ENCODE measurements at regions not wholly inside any gene's neighbourhood (a gene's known extent, or its start where the extent isn't known, plus 50 kb on each side); places are given as distances from the start of the nearest gene placed in this dataset.

DNA sequence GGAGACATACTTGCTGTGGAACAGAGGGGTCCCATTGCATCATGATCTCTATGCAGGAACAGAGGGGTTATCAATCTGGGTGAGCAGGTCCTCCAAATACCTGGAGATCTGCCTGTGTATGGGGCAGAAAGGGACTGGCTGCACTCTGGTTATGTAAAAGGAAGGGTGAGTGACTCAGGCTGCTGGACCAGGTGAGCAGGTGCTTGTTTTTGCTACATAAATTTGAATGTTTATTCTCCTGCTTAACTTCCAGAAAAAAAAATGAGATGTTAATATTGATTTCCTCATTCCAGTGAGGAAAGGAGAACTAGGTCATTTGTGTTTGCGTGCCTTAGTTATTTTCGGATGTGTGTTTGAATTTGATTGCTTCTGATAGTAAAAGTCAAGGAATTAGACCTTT, 225.8 kb upstream of the TRAM1L1 start:
- Mint-ChIP-seq H3K4me3 (no peak overlapping the region), H3K9me3 (peaks cover 10 to 20% (median 14%) of the 10 kb centered on the region in 3 donors), H3K27me3 (no peaks in the 10 kb centered on the region), H3K36me3 (no peaks in the 10 kb centered on the region), H3K4me1 (no peaks in the 10 kb centered on the region), H3K27ac (no peak overlapping the region)
- DNase-seq, result no peak
- no peak overlapping the region for H3K4me3 ChIP-seq (ENCODE audit: control insufficient read depth in 1 of 2, extremely low read depth in 1 of 2, low read length in 1 of 2)
- no peak overlapping the region for H3K27ac ChIP-seq (ENCODE audit: low read length)
- CTCF ChIA-PET, result no interaction called here
- no CpG with 5 or more reads among the region's 2 CpGs for WGBS (ENCODE audit: insufficient coverage)
- no peaks in the 10 kb centered on the region for H3K36me3 ChIP-seq (ENCODE audit: control insufficient read depth in 2 of 2, extremely low read depth in 1 of 2, insufficient read depth in 1 of 2, low read length in 1 of 2)
- no peaks in the 10 kb centered on the region for H3K9me3 ChIP-seq
- no peaks in the 10 kb centered on the region for H3K27me3 ChIP-seq (replicated peaks in 1 of 2; ENCODE audit: control insufficient read depth in 2 of 2, extremely low read depth in 1 of 2, insufficient read depth in 2 of 2, low read length in 1 of 2)
- no peak for ATAC-seq (replicated peaks in 1 of 4)
- H3K4me1 ChIP-seq (ENCODE audit: control insufficient read depth in 1 of 2, extremely low read depth in 1 of 2, insufficient read depth in 2 of 2, low read length in 2 of 2), result no peaks in the 10 kb centered on the region
- POLR2A ChIA-PET, result no interaction called here

DNA sequence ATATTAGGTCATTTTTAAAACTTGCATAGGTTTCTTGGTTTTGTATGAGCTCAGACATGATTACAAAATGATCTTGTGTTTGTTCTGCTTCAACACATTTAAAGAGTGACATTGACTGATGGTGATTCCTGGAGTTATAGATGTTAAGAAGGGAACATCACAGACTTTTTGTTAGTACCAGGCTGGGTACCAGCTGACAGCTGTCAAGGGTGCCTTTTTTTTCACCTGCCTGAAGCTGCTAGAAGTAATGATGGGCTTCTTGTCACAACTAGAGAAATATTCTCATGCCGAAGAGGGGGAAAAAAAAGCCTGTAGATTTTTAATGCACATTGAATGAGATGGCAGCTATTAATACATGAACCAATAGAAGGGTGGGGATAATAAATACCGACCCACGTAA, 226.6 kb upstream of the TRAM1L1 start:
- no CpG with 5 or more reads among the region's 3 CpGs for WGBS (ENCODE audit: insufficient coverage)
- DNase-seq (no peak), ATAC-seq (replicated peaks in 1 of 4) (no peak)
- Mint-ChIP-seq H3K4me1 (no peaks in the 10 kb centered on the region), H3K36me3 (no peaks in the 10 kb centered on the region), H3K9me3 (peaks cover 10 to 20% (median 14%) of the 10 kb centered on the region in 3 donors), H3K27me3 (no peaks in the 10 kb centered on the region), H3K4me3 (no peak overlapping the region), H3K27ac (no peak overlapping the region)
- Histone ChIP-seq H3K4me1 (ENCODE audit: control insufficient read depth in 1 of 2, extremely low read depth in 1 of 2, insufficient read depth in 2 of 2, low read length in 2 of 2) (no peaks in the 10 kb centered on the region), H3K36me3 (ENCODE audit: control insufficient read depth in 2 of 2, extremely low read depth in 1 of 2, insufficient read depth in 1 of 2, low read length in 1 of 2) (no peaks in the 10 kb centered on the region), H3K9me3 (no peaks in the 10 kb centered on the region), H3K27ac (ENCODE audit: low read length) (no peak overlapping the region), H3K4me3 (ENCODE audit: control insufficient read depth in 1 of 2, extremely low read depth in 1 of 2, low read length in 1 of 2) (no peak overlapping the region), H3K27me3 (replicated peaks in 1 of 2; ENCODE audit: control insufficient read depth in 2 of 2, extremely low read depth in 1 of 2, insufficient read depth in 2 of 2, low read length in 1 of 2) (no peaks in the 10 kb centered on the region)
- CTCF ChIA-PET, result interaction anchor here in 1 of 2 donors (0.7 kb wide), 1 partner anchor 16 kb away, joined by 3 read pairs; no protein-coding TSS in a partner anchor
- POLR2A ChIA-PET, result no interaction called here

DNA sequence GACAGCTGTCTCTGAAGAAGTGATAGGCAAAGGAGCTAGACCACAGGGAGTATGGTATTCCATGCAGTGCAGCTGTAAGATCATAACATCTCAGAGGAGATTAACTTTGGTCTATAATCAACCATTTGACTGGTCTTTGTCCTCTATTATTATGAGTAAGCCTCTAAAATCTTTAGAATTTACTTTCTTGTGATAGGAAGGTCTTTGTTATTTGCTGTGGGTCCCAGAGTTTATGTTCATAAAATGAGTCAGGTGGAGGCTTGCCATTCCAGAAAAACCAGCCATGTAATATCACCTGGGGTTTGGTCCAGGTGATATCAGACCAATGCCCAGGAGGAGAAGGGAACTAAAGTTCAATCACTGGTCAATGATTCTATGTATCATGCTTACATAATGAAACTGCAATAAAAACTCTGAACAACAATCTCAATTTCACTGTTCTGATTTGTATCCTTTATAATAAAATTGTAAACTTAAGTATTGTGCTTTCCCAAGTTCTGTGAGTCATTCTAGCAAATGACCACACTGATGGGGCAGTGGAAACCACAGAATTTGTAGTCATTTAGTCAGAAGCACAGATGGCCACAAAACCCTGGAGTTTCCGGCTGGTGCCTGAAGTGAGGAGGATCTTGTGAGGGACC, 239.6 kb upstream of the TRAM1L1 start:
- Histone ChIP-seq H3K27ac (ENCODE audit: low read length) (no peak overlapping the region), H3K4me3 (ENCODE audit: control insufficient read depth in 1 of 2, extremely low read depth in 1 of 2, low read length in 1 of 2) (no peak overlapping the region), H3K4me1 (ENCODE audit: control insufficient read depth in 1 of 2, extremely low read depth in 1 of 2, insufficient read depth in 2 of 2, low read length in 2 of 2) (no peaks in the 10 kb centered on the region), H3K27me3 (replicated peaks in 1 of 2; ENCODE audit: control insufficient read depth in 2 of 2, extremely low read depth in 1 of 2, insufficient read depth in 2 of 2, low read length in 1 of 2) (no peaks in the 10 kb centered on the region), H3K9me3 (no peaks in the 10 kb centered on the region), H3K36me3 (ENCODE audit: control insufficient read depth in 2 of 2, extremely low read depth in 1 of 2, insufficient read depth in 1 of 2, low read length in 1 of 2) (no peaks in the 10 kb centered on the region)
- no CpG with 5 or more reads among the region's 1 CpG for WGBS (ENCODE audit: insufficient coverage)
- no peak for ATAC-seq (replicated peaks in 1 of 4)
- Mint-ChIP-seq H3K4me3 (no peak overlapping the region), H3K4me1 (no peaks in the 10 kb centered on the region), H3K9me3 (peaks cover 0 to 8% (median 3%) of the 10 kb centered on the region in 3 donors), H3K27ac (no peak overlapping the region), H3K27me3 (no peaks in the 10 kb centered on the region), H3K36me3 (no peaks in the 10 kb centered on the region)
- ChIA-PET POLR2A (no interaction called here), CTCF (no interaction called here)
- DNase-seq, result no peak

DNA sequence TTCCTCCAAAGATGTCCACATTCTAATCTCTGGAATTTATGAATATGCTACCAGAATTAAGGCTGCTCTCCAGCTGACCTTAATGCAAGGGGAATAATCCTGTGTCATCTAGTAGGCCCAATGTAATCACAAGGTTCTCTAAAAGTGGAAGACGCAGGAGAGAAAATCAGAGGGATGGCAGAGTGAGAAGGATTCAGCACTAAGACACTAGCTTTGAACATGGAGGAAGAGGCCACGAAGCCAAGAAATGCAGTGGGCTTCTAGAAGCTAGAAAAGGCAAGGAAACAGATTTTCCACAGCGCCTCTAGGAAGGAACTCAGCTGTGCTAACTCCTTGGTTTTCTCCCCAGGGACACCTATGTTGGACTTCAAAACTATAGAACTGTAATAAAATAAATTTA, 240.7 kb upstream of the TRAM1L1 start:
- no peaks in the 10 kb centered on the region for H3K4me1 ChIP-seq (ENCODE audit: control insufficient read depth in 1 of 2, extremely low read depth in 1 of 2, insufficient read depth in 2 of 2, low read length in 2 of 2)
- H3K27me3 Mint-ChIP-seq, result no peaks in the 10 kb centered on the region
- no peaks in the 10 kb centered on the region for H3K27me3 ChIP-seq (replicated peaks in 1 of 2; ENCODE audit: control insufficient read depth in 2 of 2, extremely low read depth in 1 of 2, insufficient read depth in 2 of 2, low read length in 1 of 2)
- DNase-seq (no peak), ATAC-seq (replicated peaks in 1 of 4) (no peak)
- H3K4me3 ChIP-seq (ENCODE audit: control insufficient read depth in 1 of 2, extremely low read depth in 1 of 2, low read length in 1 of 2), result no peak overlapping the region
- peaks cover 0 to 8% (median 3%) of the 10 kb centered on the region in 3 donors for H3K9me3 Mint-ChIP-seq
- 66% methylated on average over 2 of the region's 3 CpGs for WGBS (ENCODE audit: insufficient coverage)
- ChIA-PET CTCF (no interaction called here), POLR2A (no interaction called here)
- H3K4me1 Mint-ChIP-seq, result no peaks in the 10 kb centered on the region
- no peak overlapping the region for H3K4me3 Mint-ChIP-seq
- H3K27ac ChIP-seq (ENCODE audit: low read length), result no peak overlapping the region
- no peaks in the 10 kb centered on the region for H3K36me3 ChIP-seq (ENCODE audit: control insufficient read depth in 2 of 2, extremely low read depth in 1 of 2, insufficient read depth in 1 of 2, low read length in 1 of 2)
- H3K36me3 Mint-ChIP-seq, result no peaks in the 10 kb centered on the region
- H3K9me3 ChIP-seq, result no peaks in the 10 kb centered on the region
- H3K27ac Mint-ChIP-seq, result no peak overlapping the region

DNA sequence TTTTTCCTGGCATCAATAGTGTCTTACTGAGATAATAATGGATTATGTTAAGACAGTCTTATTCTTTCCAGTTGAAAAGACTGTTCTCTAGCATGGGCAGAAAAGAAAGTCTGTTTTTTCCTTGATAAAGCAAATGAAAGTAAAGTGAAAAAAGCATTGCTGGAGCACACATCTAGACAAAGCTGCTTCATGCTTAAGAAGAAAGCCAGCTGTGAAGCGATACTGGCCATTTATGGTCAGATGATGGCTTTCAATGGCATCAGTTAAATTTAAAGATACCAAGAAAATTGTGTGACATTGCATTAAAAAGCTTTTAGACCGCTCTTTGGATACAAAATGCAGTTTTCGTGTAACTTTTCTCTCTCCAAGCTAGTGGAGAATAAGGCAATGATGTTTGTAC, 242.1 kb upstream of the TRAM1L1 start:
- no peak for DNase-seq
- Mint-ChIP-seq H3K36me3 (no peaks in the 10 kb centered on the region), H3K27ac (no peak overlapping the region), H3K27me3 (no peaks in the 10 kb centered on the region), H3K9me3 (peaks cover 0 to 8% (median 3%) of the 10 kb centered on the region in 3 donors), H3K4me1 (no peaks in the 10 kb centered on the region), H3K4me3 (no peak overlapping the region)
- H3K27ac ChIP-seq (ENCODE audit: low read length), result no peak overlapping the region
- ChIA-PET CTCF (no interaction called here), POLR2A (no interaction called here)
- H3K9me3 ChIP-seq, result no peaks in the 10 kb centered on the region
- H3K36me3 ChIP-seq (ENCODE audit: control insufficient read depth in 2 of 2, extremely low read depth in 1 of 2, insufficient read depth in 1 of 2, low read length in 1 of 2), result no peaks in the 10 kb centered on the region
- H3K4me3 ChIP-seq (ENCODE audit: control insufficient read depth in 1 of 2, extremely low read depth in 1 of 2, low read length in 1 of 2), result no peak overlapping the region
- no peaks in the 10 kb centered on the region for H3K27me3 ChIP-seq (replicated peaks in 1 of 2; ENCODE audit: control insufficient read depth in 2 of 2, extremely low read depth in 1 of 2, insufficient read depth in 2 of 2, low read length in 1 of 2)
- no peak for ATAC-seq (replicated peaks in 1 of 4)
- H3K4me1 ChIP-seq (ENCODE audit: control insufficient read depth in 1 of 2, extremely low read depth in 1 of 2, insufficient read depth in 2 of 2, low read length in 2 of 2), result no peaks in the 10 kb centered on the region
- WGBS (ENCODE audit: insufficient coverage), result 90% methylated on average over 2 of the region's 3 CpGs

- no peaks in the 10 kb centered on the region for H3K4me1 ChIP-seq (ENCODE audit: control insufficient read depth in 1 of 2, extremely low read depth in 1 of 2, insufficient read depth in 2 of 2, low read length in 2 of 2)
- Mint-ChIP-seq H3K4me3 (no peak overlapping the region), H3K9me3 (peaks cover 0 to 8% (median 3%) of the 10 kb centered on the region in 3 donors), H3K36me3 (no peaks in the 10 kb centered on the region), H3K27me3 (no peaks in the 10 kb centered on the region), H3K27ac (no peak overlapping the region), H3K4me1 (no peaks in the 10 kb centered on the region)
- ChIA-PET CTCF (no interaction called here), POLR2A (no interaction called here)
- no CpG with 5 or more reads among the region's 2 CpGs for WGBS (ENCODE audit: insufficient coverage)
- no peak overlapping the region for H3K4me3 ChIP-seq (ENCODE audit: control insufficient read depth in 1 of 2, extremely low read depth in 1 of 2, low read length in 1 of 2)
- no peaks in the 10 kb centered on the region for H3K9me3 ChIP-seq
- DNase-seq, result no peak
- H3K27me3 ChIP-seq (replicated peaks in 1 of 2; ENCODE audit: control insufficient read depth in 2 of 2, extremely low read depth in 1 of 2, insufficient read depth in 2 of 2, low read length in 1 of 2), result no peaks in the 10 kb centered on the region
- ATAC-seq (replicated peaks in 1 of 4), result no peak
- H3K27ac ChIP-seq (ENCODE audit: low read length), result no peak overlapping the region
- H3K36me3 ChIP-seq (ENCODE audit: control insufficient read depth in 2 of 2, extremely low read depth in 1 of 2, insufficient read depth in 1 of 2, low read length in 1 of 2), result no peaks in the 10 kb centered on the region
These were observed 243.0 kb upstream of the TRAM1L1 start for GRCh38 chr4:117328333-117328732.

DNA sequence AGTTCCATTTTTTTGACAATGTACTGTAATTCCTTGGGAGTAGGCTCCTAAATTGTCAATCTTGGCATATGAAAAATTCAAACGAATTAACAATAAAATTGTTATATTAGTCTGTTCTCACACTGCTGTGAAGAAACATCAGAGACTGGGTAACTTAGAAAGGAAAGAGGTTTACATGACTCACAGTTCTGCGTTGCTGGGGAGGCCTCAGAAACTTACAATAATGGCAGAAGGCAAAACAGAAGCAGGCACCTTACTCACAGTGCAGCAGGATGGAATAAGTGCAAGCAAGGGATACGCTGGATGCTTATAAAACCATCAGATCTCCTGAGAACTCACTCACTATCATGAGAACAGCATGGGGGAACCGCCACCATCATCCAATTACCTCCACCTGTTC, 246.4 kb upstream of the TRAM1L1 start:
- Mint-ChIP-seq H3K4me1 (no peaks in the 10 kb centered on the region), H3K9me3 (peaks cover 0 to 6% (median 5%) of the 10 kb centered on the region in 3 donors), H3K36me3 (no peaks in the 10 kb centered on the region), H3K27ac (no peak overlapping the region), H3K27me3 (no peaks in the 10 kb centered on the region), H3K4me3 (no peak overlapping the region)
- Histone ChIP-seq H3K27ac (ENCODE audit: low read length) (no peak overlapping the region), H3K4me1 (ENCODE audit: control insufficient read depth in 1 of 2, extremely low read depth in 1 of 2, insufficient read depth in 2 of 2, low read length in 2 of 2) (no peaks in the 10 kb centered on the region), H3K27me3 (replicated peaks in 1 of 2; ENCODE audit: control insufficient read depth in 2 of 2, extremely low read depth in 1 of 2, insufficient read depth in 2 of 2, low read length in 1 of 2) (no peaks in the 10 kb centered on the region), H3K4me3 (ENCODE audit: control insufficient read depth in 1 of 2, extremely low read depth in 1 of 2, low read length in 1 of 2) (no peak overlapping the region), H3K36me3 (ENCODE audit: control insufficient read depth in 2 of 2, extremely low read depth in 1 of 2, insufficient read depth in 1 of 2, low read length in 1 of 2) (no peaks in the 10 kb centered on the region), H3K9me3 (no peaks in the 10 kb centered on the region)
- POLR2A ChIA-PET, result no interaction called here
- CTCF ChIA-PET, result no interaction called here
- DNase-seq, result no peak
- ATAC-seq (replicated peaks in 1 of 4), result no peak
- 50% methylated on average over 1 of the region's 4 CpGs for WGBS (ENCODE audit: insufficient coverage)

Data from T-cell (primary cell).